NCI-H1048 (cell line): ENCODE measurements at regions not wholly inside any gene's neighbourhood (a gene's known extent, or its start where the extent isn't known, plus 50 kb on each side); places are given as distances from the start of the nearest gene placed in this dataset.

Experiments used
- DNase-seq: peaks from one replicate; lab custom pipeline; 2025; lab: John Stamatoyannopoulos, UW

DNA sequence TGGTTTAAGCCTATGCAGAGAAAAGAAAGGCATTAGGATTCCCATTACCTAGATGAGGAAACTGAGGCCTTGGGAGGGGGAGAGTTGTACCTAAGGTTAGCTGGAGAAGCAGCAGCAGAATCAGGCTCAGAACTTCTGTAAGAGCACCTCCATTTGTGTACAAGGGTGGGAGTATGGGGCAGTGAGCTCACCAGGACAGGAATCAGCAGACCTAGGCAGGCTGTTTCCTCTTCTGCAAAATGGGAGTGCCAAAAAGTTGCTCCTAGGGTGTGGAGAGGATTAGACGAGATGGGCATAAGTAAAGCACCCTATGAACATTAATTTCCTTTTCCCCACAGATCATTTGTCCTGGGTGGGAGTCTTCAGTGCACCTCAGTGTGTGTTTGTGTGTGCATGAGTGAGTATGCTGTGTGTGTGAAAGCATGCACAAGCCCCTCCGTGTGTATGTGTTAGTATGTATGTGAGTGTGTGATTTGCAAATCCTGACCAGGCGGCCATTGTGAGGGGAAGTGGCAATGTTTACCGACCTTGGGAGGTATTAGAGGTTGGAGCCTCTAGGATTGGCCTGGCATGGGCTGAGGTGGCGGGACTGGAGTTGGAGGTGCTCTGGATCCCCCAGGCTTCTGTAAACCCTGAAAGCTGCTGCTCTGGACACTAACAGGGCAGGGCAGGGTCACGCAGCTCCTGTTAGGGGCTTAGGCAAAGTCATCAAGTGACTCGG lies 78.8 kb downstream of the VEGFA start:
- no peak for DNase-seq

DNA sequence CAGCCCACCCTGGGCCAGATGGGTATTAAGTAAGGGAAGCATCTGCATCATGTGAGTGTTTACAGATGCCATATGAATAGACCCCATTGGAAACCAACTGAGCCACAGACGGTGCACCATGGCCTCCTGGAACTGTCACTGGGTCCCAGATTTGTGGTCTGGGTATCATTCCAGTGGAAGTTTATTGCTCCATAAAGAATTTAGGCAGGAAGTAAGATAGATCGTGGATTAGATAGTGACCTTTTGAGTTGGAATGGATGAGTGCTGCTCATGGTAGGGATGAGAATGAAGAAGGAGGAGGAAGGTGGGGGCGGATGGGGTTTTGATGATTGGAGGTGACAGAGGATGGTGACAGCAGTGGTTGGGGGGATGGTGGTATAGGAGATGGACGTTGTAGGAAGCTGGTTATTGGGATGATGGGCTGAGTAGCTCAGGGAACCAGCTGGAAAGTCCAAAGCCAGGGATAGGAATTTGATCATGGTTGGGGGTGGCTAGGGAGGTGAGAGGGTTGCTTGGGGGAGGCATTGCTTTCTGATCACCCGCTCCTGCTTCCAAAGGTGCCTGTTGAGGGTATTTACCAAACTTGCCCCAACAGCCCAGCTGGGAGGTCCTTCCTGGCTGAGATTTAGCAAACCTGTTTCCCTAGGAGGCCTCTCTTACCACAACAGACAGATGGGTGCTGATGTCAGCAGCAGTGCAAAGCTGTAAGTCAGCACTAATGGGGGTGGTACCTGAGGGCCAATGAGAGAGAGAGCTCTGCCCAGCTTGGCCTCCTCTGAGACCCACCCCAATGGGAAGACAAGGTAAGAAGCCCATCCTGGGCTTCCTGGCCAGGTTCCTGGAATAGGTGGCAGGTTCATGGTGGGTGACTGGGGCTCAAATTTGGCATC lies 78.0 kb downstream of the VEGFA start:
- DNase-seq = no peak

GRCh38 chr6:43846556-43846955 lies 76.5 kb downstream of the VEGFA start:
- DNase-seq = no peak

GRCh38 chr6:43845646-43846045 lies 75.6 kb downstream of the VEGFA start:
- DNase-seq = no peak

DNA sequence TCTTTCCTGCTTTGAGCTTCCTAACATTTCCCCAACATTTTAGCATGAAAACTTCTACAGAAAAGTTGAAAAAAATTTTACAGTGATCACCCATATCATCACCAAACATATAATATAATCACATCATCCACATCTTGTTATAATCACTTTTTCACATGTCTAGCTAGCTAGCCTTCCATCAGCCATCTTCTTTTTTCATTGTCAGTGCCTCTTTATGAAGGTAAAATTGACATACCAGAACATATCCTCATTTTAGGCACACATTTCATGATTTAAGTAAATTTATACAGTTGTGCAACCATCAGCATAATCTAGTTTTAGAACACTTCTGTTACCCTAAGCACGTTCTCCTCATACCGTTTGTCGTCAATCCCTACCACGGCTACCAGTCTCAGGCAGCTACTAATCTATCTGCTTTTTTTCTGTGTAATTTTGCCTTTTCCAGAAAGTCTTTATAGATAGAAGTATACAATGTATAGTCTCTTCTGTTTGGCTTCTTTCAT lies 73.7 kb downstream of the VEGFA start:
- DNase-seq = no peak

DNA sequence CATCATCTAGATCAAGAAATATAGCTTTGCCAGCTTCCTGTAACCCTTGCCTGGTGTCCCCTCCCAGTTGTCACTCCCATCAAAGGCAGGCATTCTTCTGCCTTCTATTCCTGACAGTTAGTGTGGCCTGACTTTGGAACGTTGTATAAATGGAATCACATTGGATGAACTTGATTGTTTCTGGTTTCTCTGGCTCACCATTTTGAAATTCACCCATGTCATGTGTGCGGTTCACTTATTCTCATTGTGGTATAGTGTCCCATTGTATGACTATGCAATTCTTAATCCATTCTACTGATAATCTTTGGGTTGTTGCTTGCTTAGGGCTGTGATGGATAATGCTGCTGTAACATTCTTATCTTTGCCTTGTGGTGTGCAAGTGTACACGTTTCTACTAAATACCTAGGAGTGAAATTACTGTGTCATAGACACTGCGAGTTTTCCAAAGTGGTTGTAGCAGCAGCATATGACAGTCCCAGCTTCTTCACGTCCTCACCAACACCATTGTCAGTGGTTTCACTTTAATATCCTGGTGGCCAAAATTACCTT lies 73.2 kb downstream of the VEGFA start:
- no peak for DNase-seq

GRCh38 chr6:43842231-43842794 lies 72.3 kb downstream of the VEGFA start:
- DNase-seq = no peak

- DNase-seq = no peak
Observed at GRCh38 chr6:43840490-43841218, 70.6 kb downstream of the VEGFA start.

DNA sequence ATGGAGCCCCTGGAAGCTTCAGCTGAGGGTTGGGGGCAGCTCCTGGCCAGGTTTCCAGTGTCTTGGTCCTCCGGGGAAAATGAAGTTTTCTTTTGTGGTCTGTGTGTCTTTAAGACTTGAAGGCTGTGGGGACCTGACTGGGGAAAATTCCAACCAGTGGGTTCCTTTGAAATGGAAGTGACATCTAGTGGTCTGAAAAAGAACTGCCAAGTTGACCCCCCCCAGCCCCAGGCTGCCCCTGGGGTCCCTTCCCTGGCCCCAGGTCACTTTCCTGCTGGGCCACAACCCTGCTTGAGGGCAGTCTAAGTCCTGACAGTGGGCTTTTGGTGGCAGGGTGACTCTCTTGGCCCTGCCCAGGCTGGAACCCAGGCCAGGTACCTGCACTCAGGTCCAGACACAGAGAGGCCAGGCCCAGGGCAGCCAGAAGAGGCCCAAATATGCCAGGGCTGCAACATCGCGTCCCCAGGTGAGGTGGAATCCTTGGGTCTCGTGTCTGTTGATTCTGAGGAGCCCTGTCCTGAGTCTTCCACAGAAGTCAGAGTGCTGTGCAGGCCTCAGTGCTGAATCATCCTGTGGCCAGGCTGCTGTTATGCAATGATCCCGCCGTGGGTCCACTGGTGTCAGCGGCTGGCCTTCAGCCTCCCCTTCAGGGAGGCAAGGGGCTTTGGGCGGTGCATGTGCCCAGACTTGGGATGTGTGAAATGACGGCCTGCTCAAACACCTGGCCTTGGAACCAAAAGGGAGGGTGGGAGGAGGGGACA lies 68.4 kb downstream of the VEGFA start:
- no peak for DNase-seq

GRCh38 chr6:43837507-43837906 lies 67.5 kb downstream of the VEGFA start:
- no peak for DNase-seq

GRCh38 chr6:43836507-43837240 lies 66.7 kb downstream of the VEGFA start:
- no peak for DNase-seq
